ENCODE measurements at regions not wholly inside any gene's neighbourhood (a gene's known extent, or its start where the extent isn't known, plus 50 kb on each side); places are given as distances from the start of the nearest gene placed in this dataset.

GRCh38 chr10:47053081-47053798, 142.0 kb downstream of the PTPN20 start:
- DNase-seq = no peak

GRCh38 chr10:47054974-47055373, 143.7 kb downstream of the PTPN20 start:
- no peak for DNase-seq

- DNase-seq = no peak
These were observed 144.4 kb downstream of the PTPN20 start for GRCh38 chr10:47055386-47056246.

GRCh38 chr10:47056247-47056510, 145.0 kb downstream of the PTPN20 start:
- DNase-seq = no peak

GRCh38 chr10:47057471-47057870, 146.2 kb downstream of the PTPN20 start:
- no peak for DNase-seq

GRCh38 chr10:47058032-47058702, 146.9 kb downstream of the PTPN20 start:
- no peak for DNase-seq

- no peak for DNase-seq
These were observed 147.7 kb downstream of the PTPN20 start for GRCh38 chr10:47058961-47059391.

- no peak for DNase-seq
These were observed 148.5 kb downstream of the PTPN20 start for GRCh38 chr10:47059606-47060311.

- no peak for DNase-seq
These were observed 149.1 kb downstream of the PTPN20 start for GRCh38 chr10:47060356-47060755.

GRCh38 chr10:47060993-47061500, 149.8 kb downstream of the PTPN20 start:
- no peak for DNase-seq

GRCh38 chr10:47061776-47062175, 150.5 kb downstream of the PTPN20 start:
- no peak for DNase-seq

GRCh38 chr10:47062441-47063200, 151.4 kb downstream of the PTPN20 start:
- no peak for DNase-seq

GRCh38 chr10:47063858-47064257, 152.6 kb downstream of the PTPN20 start:
- DNase-seq = no peak

- no peak for DNase-seq
These were observed 154.7 kb downstream of the PTPN20 start for GRCh38 chr10:47065903-47066302.

GRCh38 chr10:47067949-47068940, 157.0 kb downstream of the PTPN20 start:
- DNase-seq = no peak

GRCh38 chr10:47070541-47070940, 159.3 kb downstream of the PTPN20 start:
- DNase-seq = no peak

- DNase-seq = no peak
These were observed 160.7 kb downstream of the PTPN20 start for GRCh38 chr10:47071891-47072290.

- DNase-seq = no peak
These were observed 162.7 kb downstream of the PTPN20 start for GRCh38 chr10:47073967-47074366.

- no peak for DNase-seq
These were observed 165.7 kb downstream of the PTPN20 start for GRCh38 chr10:47076949-47077361.

GRCh38 chr10:47077386-47077785, 166.2 kb downstream of the PTPN20 start:
- no peak for DNase-seq

GRCh38 chr10:47077941-47078340, 166.7 kb downstream of the PTPN20 start:
- DNase-seq = no peak

Measured in activated T-cell treated with anti-CD3 and anti-CD28 coated beads, Interleukin-2, amount 50 U/mL, for 1 hour (primary cell).